Head of caudate nucleus (tissue), 42 donors: ENCODE measurements at regions not wholly inside any gene's neighbourhood (a gene's known extent, or its start where the extent isn't known, plus 50 kb on each side); places are given as distances from the start of the nearest gene placed in this dataset.

Experiments used
- DNase-seq, 42 donors: peaks; one replicate each; pipeline versions ENCODE4 v3.0.0 to v3.0.0-alpha.2; 2020 to 2021; ENCODE audit warnings: mixed read lengths in 7 of 42
- intact Hi-C: fragments of 100-400 bp; cut with DNase I; formaldehyde crosslinking; loops from one replicate; pipeline ENCODE4 v1.15.0; 2022

- no peak for DNase-seq
- intact Hi-C loops: no loop called here
Measured at GRCh38 chr18:7341581-7342337, 110.9 kb downstream of the LRRC30 start.

DNA sequence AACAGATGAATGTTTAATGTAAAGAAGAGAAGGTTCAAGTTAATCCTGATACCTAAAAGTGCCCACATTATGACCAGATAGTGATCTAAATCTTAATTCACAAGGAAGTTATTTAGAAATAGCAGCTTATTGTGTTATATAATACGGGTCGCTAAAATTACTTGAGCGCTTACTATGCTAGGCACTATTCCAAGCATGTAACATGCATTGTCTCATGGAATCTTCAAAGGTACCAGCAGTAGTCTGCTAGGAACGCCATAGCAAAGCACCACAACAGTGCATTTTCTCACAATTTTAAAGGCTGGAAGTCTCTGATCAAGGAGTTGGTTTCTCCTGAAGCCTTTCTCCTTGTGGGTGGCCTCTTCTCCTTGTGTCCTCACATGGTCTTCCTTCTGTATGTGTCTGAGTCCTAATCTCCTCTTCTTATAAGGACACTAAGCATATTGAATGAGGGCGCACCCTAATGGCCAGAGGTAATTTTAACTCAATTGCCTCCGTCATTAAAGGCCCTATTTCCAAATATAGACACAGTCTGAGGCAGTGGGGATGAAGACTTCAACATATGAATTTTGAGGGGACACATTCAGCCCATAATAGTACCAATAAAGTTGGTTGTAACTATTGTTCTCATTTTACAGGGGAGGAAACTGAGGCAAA, 118.4 kb downstream of the LRRC30 start:
- DNase-seq: no peak
- intact Hi-C loops: no loop called here

DNA sequence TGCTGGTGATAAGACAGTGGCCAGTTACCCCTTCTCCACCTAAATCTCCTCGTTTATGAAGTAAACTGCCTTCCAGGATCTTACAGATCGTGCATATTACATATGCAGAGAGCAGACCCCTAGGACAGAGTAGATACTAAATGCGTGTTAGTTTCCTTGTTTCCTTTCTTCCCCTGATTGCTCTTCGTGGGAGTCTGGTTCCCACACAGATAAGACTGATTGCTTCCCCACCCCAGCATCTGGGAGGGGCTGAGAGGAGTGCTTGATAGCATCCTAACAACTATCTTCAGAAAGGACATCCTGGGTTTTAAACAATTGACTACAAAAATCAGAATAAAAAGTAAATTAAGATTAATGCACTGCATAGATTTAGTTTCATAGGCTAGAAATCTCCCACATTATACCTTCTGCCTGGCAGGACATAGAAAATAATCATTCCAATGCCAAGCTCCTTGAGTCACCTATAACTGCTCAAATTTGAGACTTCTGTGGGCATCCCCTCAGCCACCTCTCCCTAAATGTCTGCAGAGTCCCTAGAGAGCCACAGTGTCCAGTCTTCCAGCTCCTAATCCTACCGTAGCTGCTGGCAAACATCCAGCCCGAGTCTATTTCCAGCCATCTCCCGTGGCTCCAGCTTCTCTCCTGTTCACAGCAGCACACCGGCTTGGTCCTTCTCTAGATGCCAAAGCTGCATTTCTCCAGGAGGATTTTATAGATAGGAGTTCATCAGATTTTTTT, 128.3 kb downstream of the LRRC30 start:
- intact Hi-C loops: no loop called here
- no peak for DNase-seq

DNA sequence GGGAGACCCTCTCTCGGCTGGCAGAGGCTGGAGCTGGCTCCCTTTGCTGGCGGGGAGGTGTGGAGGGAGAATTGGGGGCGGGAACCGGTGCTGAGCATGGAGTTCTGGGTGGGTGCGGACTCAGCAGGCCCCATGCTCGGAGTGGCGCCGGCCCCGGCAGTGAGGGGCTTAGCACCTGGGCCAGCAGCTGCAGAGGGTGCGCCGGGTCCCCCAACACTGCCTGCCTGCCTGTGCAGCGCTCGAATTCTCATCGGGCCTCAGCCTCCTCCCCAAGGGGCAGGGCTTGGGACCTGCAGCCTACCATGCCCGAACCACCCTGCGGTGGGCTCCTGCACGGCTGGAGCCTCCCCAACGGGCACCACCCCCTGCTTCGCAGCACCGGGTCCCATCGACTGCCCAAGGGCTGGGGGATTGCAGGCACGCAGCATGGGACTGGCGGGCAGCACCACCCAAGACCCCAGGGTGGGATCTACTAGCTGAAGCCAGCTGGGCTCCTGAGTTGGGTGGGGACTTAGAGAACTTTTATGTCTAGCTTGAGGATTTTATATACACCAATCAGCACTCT, 129.8 kb downstream of the LRRC30 start:
- no peak for DNase-seq
- intact Hi-C loops: no loop called here

- DNase-seq: no peak
- intact Hi-C loops: no loop called here
Measured at GRCh38 chr18:7363338-7363737, 132.4 kb downstream of the LRRC30 start.

GRCh38 chr18:7366597-7366996, 135.7 kb downstream of the LRRC30 start:
- intact Hi-C loops: no loop called here
- no peak for DNase-seq

DNA sequence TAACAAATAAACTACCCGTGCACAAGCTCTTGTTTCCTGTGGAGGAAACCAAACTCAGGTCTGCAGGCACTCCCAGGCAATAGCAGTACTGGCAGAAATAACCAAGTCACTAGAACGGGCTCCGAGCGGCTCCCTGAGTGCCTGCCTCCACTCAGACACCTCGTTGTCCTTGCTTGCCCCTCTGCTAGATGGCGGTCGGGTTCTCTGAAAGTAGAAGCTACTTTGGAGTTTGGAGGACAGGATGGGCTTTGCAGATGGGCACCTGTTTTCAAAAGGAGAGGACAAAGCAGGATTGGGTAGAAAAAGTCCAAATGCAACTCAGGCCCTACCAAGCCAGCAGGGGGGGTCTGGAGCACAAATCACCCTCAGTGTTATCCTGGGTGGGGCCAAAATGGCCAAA, 136.4 kb downstream of the LRRC30 start:
- DNase-seq: no peak
- intact Hi-C loops: no loop called here

DNA sequence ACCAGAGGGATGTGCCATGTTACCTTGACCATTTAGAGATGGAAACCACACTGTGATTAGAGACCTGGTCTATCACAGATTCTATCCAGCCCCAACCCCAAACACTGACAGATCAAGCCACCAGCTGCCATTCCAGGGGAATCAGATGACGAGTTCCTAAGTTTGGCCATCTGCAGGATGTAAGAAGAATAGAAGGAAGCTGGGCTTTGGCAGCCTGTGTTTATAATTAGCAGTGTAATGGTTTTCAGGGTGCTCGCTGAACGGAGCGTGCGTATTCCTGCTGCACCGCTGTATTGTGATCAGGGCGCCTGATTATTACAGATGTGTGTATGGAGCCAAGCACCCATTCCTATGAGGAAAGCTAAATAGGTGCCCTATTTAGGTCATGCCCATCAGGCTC, 138.1 kb downstream of the LRRC30 start:
- no peak for DNase-seq
- intact Hi-C loops: no loop called here

DNA sequence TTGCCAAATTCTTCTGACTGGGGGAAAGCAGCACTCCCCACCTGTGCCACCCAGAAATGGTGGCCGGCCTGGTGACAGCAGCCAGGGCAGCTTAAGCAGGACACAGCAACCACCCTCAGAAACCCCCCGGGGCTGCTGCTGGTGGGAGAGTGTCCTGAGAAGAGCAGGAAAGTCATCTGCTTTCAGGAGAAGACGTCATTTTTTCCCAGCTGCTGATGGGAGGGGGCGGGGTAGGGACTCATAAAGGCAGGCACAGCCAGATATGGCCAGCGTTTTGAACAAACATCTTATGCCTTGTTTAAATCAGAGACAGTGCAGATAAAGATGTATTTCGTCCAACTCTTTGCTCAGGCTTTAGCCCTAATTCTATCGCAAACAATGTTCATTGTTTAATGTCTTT, 139.5 kb downstream of the LRRC30 start:
- intact Hi-C loops: no loop called here

GRCh38 chr18:7370802-7371201, 139.9 kb downstream of the LRRC30 start:
- intact Hi-C loops: no loop called here
- DNase-seq: peak in 2 of 42 donors; percentile 22 to 48

More for the DNA sequence above, 139.5 kb downstream of the LRRC30 start:
- peak in 10 of 42 donors; percentile 9 to 49 (median 18) for DNase-seq

DNA sequence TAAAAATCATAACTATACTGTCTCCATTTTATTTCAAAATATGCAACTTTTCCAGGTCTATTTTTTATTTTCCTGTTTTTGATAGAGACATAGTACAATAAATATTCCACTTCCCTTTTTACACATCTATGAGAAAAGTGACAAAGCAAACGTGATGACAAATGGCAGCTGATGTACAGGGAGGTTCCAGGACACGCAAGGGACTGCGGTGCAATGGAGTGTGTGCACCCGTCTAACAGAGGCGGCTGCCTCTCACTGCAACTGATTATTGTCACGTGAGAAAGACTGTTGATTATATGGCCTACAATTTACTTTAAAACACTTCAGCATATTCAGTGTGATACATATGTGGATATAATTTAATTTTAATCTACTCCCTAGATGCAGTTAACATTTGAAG, 142.6 kb downstream of the LRRC30 start:
- intact Hi-C loops: no loop called here
- DNase-seq: no peak

DNA sequence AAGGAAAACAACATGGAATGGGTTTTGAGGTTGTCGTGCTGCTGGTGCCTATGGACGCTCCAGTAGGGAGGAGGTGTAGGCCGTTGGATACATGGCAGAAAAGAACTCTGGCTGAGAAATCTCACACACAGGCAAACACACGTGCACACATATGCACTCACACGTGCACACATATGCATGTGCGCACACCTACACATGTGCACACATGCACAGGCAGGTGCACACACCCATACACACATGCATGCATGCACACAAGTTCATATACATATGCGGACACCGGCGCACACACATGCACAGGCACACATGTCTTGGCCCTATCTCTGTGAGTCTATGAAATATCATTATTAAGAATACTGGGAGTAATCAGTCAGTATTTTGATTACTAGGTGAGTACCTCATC, 150.4 kb downstream of the LRRC30 start:
- intact Hi-C loops: no loop called here
- DNase-seq: no peak

GRCh38 chr18:7382328-7383001, 151.6 kb downstream of the LRRC30 start:
- DNase-seq: peak in 2 of 42 donors; percentile 8 to 38
- intact Hi-C loops: no loop called here

GRCh38 chr18:7383002-7383980, 152.4 kb downstream of the LRRC30 start:
- intact Hi-C loops: no loop called here
- peak in 32 of 42 donors; percentile 19 to 71 (median 48) for DNase-seq

- intact Hi-C loops: no loop called here
- no peak for DNase-seq
Measured at GRCh38 chr18:7388741-7389140, 157.9 kb downstream of the LRRC30 start.

GRCh38 chr18:7390731-7391492, 160.0 kb downstream of the LRRC30 start:
- DNase-seq: no peak
- intact Hi-C loops: no loop called here

GRCh38 chr18:7393080-7393479, 162.2 kb downstream of the LRRC30 start:
- intact Hi-C loops: no loop called here
- no peak for DNase-seq
